HEK293 (cell line): ENCODE measurements at regions not wholly inside any gene's neighbourhood (a gene's known extent, or its start where the extent isn't known, plus 50 kb on each side); places are given as distances from the start of the nearest gene placed in this dataset.

Experiments used
- CTCF ChIA-PET: fragments of 350-600 bp; formaldehyde crosslinking; extraction: SDS; loops from one replicate; lab custom pipeline; 2021; ENCODE audit warnings: antibody characterized with exemption; lab: Yijun Ruan, JAX
- POLR2A ChIA-PET: fragments of 300-600 bp; formaldehyde crosslinking; extraction: SDS; loops from one replicate; lab custom pipeline; 2020; ENCODE audit warnings: antibody characterized with exemption, inconsistent platforms; lab: Yijun Ruan, JAX
- H3K27ac ChIP-seq: fragments of 200-500 bp; sonication (Bioruptor generic); 2 replicates; pipeline ENCODE4 v1.5.1; 2014; ENCODE audit warnings: low read depth, low read length, control low read depth, inconsistent platforms; ENCODE audit errors: extremely low read depth
- H3K36me3 ChIP-seq, 2 experiments: fragments of 200-500 bp in 1 of 2; sonication (Bioruptor generic) in 1 of 2; 1 replicate in 1 of 2; 2 replicates in 1 of 2; pipeline ENCODE4 v1.5.1; 2014 to 2017; ENCODE audit warnings: inconsistent platforms in 2 of 2, low read length in 2 of 2; ENCODE audit not compliant: control insufficient read depth in 2 of 2, insufficient read depth in 1 of 2
- H3K4me1 ChIP-seq: fragments of 200-500 bp; sonication (Bioruptor generic); 2 replicates; pipeline ENCODE4 v1.5.1; 2014; ENCODE audit warnings: mild to moderate bottlenecking, low read length, inconsistent platforms; ENCODE audit not compliant: control insufficient read depth, insufficient read depth
- H3K4me3 ChIP-seq: 2 replicates; pipeline ENCODE4 v1.5.1; 2011; ENCODE audit warnings: low read depth, mild to moderate bottlenecking, control low read depth, low read length, moderate library complexity
- H3K9me3 ChIP-seq: fragments of 200-500 bp; sonication (Bioruptor generic); 2 replicates; pipeline ENCODE4 v1.5.1; 2014; ENCODE audit warnings: low read depth, low read length, inconsistent platforms; ENCODE audit not compliant: control insufficient read depth, insufficient read depth
- ATF2 ChIP-seq: fragments of 450-650 bp; formaldehyde crosslinking; IDR thresholded peaks from 2 replicates; pipeline ENCODE4 v1.5.1; 2016; ENCODE audit warnings: missing biosample characterization, missing genetic modification characterization, low read depth
- BCL6B ChIP-seq: fragments of 450-650 bp; formaldehyde crosslinking; IDR thresholded peaks from 2 replicates; pipeline ENCODE4 v1.5.1; 2017; ENCODE audit warnings: missing biosample characterization, missing genetic modification characterization
- TCF7L2 ChIP-seq: IDR thresholded peaks from 2 replicates; pipeline ENCODE4 v1.6.1; 2011; ENCODE audit warnings: low read depth, mild to moderate bottlenecking, inconsistent platforms, low read length, moderate library complexity, borderline replicate concordance
- ZBTB10 ChIP-seq: fragments of 450-650 bp; formaldehyde crosslinking; IDR thresholded peaks from 2 replicates; pipeline ENCODE4 v1.5.1; 2016; ENCODE audit warnings: missing biosample characterization, missing genetic modification characterization
- ZNF175 ChIP-seq: fragments of 450-650 bp; formaldehyde crosslinking; IDR thresholded peaks from 2 replicates; pipeline ENCODE4 v1.5.1; 2016; ENCODE audit warnings: missing biosample characterization, missing genetic modification characterization
- ZNF311 ChIP-seq: fragments of 450-650 bp; formaldehyde crosslinking; IDR thresholded peaks from 2 replicates; pipeline ENCODE4 v1.5.1; 2017; ENCODE audit warnings: missing biosample characterization, missing genetic modification characterization, borderline replicate concordance
- ZNF426 ChIP-seq: fragments of 450-650 bp; formaldehyde crosslinking; IDR thresholded peaks from 2 replicates; pipeline ENCODE4 v1.5.1; 2017; ENCODE audit warnings: missing biosample characterization, missing genetic modification characterization, mild to moderate bottlenecking, inconsistent platforms, moderate library complexity
- ZNF571 ChIP-seq: fragments of 450-650 bp; formaldehyde crosslinking; IDR thresholded peaks from 2 replicates; pipeline ENCODE4 v1.5.0; 2017; ENCODE audit warnings: missing biosample characterization, missing genetic modification characterization
- ZNF645 ChIP-seq: fragments of 450-650 bp; formaldehyde crosslinking; IDR thresholded peaks from 2 replicates; pipeline ENCODE4; 2016; ENCODE audit warnings: missing biosample characterization, missing genetic modification characterization
- ZNF777 ChIP-seq: fragments of 450-650 bp; formaldehyde crosslinking; IDR thresholded peaks from 2 replicates; pipeline ENCODE4 v1.5.1; 2017; ENCODE audit warnings: missing biosample characterization, missing genetic modification characterization, borderline replicate concordance
- ZSCAN5A ChIP-seq: fragments of 450-650 bp; formaldehyde crosslinking; IDR thresholded peaks from 2 replicates; pipeline ENCODE4 v1.5.1; 2016; ENCODE audit warnings: missing biosample characterization, missing genetic modification characterization

GRCh38 chr1:190597294-190597693 lies 119.6 kb upstream of the BRINP3 start:
- POLR2A ChIA-PET = no interaction called here

GRCh38 chr1:190599670-190600069 lies 122.0 kb upstream of the BRINP3 start:
- CTCF ChIA-PET = interaction anchor here (0.6 kb wide), 1 partner anchor 1606 kb away, joined by 3 read pairs; no protein-coding TSS in a partner anchor

More at GRCh38 chr1:190597294-190597693, 119.6 kb upstream of the BRINP3 start:
- TF ChIP-seq BCL6B (tag by site-specific recombination) (no peak), TCF7L2 (peak; percentile 79; the same call in 1 of the 2 replicates)
- Histone ChIP-seq H3K9me3 (no peaks in the 10 kb centered on the region), H3K4me1 (no peaks in the 10 kb centered on the region), H3K36me3 (no peaks in the 10 kb centered on the region), H3K4me3 (no peak overlapping the region), H3K27ac (no peak overlapping the region)
- CTCF ChIA-PET = interaction anchor here (0.7 kb wide), 1 partner anchor 1623 kb away, joined by 4 read pairs; no protein-coding TSS in a partner anchor

More at GRCh38 chr1:190599670-190600069, 122.0 kb upstream of the BRINP3 start:
- Histone ChIP-seq H3K4me1 (no peaks in the 10 kb centered on the region), H3K36me3 (no peaks in the 10 kb centered on the region), H3K4me3 (no peak overlapping the region), H3K27ac (no peak overlapping the region), H3K9me3 (no peaks in the 10 kb centered on the region)
- POLR2A ChIA-PET = no interaction called here
- no peak for TF ChIP-seq ZNF311 (tag by site-specific recombination)
- TF ChIP-seq ZNF777 (tag by site-specific recombination) = no peak
- no peak for TF ChIP-seq ATF2 (tag by site-specific recombination)
- no peak for TF ChIP-seq ZSCAN5A
- no peak for TF ChIP-seq ZNF426 (tag by site-specific recombination)
- no peak for TF ChIP-seq ZNF175 (tag by site-specific recombination)
- TF ChIP-seq ZNF571 (tag by site-specific recombination) = no peak
- TF ChIP-seq ZBTB10 (tag by site-specific recombination) = no peak
- no peak for TF ChIP-seq ZNF645 (tag by site-specific recombination)
